ENCODE measurements at regions not wholly inside any gene's neighbourhood (a gene's known extent, or its start where the extent isn't known, plus 50 kb on each side); places are given as distances from the start of the nearest gene placed in this dataset.

GRCh38 chr16:48447940-48448536 is 62.8 kb upstream of the SIAH1 start:
- TF ChIP-seq CTCF (IDR thresholded peaks at IDR 0.05; ENCODE audit: poor library complexity) = no peak
- no peak for TF ChIP-seq EZH2 (IDR thresholded peaks at IDR 0.05; ENCODE audit: borderline replicate concordance)
